Kidney glomerular epithelial cell (primary cell): ENCODE measurements at regions not wholly inside any gene's neighbourhood (a gene's known extent, or its start where the extent isn't known, plus 50 kb on each side); places are given as distances from the start of the nearest gene placed in this dataset.
A peak's percentile ranks its signal among the peaks of the same experiment; 100 is the strongest.
"Not testable (repeated sequence)": the region's sequence is repeated elsewhere in the genome, so short reads cannot be mapped to it uniquely, and the experiment has no call there.

Experiments used
- DNase-seq: peaks from one replicate; lab custom pipeline; 2025; lab: John Stamatoyannopoulos, UW

DNA sequence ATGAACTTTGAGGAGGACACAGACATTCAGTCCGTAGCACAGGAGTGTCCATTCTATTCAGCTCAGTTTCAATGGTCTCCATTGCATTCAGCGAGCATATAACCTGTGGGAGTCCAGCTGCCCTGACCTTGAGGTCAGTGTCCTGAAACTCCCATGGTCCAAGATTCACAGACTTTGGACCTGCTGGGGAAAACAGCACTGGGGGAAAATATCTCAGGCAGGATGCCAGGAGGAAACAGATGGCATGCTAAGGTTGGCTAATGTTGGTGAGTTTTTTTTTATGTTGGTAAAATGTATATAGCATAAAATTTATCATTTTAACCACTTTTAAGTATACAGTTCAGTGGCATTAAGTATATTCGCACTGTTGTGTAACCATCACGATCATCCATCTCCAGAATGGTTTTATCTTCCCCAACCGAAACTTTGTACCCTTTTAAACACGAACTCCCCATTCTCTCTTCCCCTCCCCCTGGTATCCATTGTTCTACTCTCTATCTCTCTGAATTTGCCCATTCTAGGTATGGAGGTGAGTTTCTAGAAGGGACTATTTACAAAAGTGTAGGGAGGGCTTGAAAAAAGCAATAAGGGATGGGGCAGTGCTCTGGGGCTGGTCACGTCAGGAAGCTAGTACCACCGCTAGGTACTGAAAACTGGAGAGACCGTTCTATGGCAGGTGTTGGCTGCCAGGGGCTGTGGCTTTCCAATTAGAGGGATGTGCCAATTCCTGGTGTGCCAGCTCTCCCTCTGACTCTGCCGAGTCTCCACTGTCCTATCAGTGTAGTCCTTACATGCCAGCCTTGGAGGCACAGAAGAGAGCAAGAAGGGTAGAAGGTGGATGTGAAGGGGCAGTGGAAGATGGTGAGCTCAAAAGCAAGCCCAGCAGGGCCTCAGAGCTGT, 85.3 kb downstream of the FOXD2 start:
- no peak for DNase-seq

DNA sequence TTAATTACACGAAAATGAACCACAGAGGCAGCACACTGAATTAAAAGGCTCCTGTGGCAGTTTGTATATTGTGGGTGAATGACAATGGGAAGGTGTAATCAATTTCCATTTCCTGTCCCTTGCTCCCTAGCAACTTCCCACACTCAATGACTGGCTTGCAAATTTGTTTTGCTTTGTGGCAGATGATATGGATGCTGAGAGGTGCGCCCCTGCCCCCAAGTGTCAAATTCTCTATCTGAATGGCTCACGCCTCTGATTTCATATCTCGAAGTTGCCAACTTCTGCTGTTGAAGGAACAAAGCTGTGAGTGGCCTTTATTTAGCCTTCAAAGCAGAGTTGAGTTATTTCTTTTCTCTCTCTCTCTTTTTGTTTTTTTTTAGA, 86.0 kb downstream of the FOXD2 start:
- DNase-seq = no peak

DNA sequence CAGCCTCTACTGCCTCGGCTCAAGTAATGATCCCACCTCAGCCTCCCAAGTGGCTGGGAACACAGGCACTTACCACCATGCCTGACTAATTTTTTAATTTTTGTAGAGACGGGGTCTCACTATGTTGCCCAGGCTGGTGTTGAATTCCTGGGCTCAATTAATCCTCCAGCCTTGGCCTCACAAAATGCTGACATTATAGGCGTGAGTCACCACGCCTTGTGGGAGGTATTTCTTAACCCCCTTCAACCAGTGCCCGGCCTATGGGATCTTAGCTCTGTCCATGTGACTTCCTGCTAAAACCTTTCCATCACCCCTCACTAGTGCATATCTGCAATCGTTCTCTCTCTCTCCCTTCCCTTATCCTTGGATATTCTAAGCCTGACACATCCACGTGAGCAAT, 86.4 kb downstream of the FOXD2 start:
- DNase-seq = no peak

DNA sequence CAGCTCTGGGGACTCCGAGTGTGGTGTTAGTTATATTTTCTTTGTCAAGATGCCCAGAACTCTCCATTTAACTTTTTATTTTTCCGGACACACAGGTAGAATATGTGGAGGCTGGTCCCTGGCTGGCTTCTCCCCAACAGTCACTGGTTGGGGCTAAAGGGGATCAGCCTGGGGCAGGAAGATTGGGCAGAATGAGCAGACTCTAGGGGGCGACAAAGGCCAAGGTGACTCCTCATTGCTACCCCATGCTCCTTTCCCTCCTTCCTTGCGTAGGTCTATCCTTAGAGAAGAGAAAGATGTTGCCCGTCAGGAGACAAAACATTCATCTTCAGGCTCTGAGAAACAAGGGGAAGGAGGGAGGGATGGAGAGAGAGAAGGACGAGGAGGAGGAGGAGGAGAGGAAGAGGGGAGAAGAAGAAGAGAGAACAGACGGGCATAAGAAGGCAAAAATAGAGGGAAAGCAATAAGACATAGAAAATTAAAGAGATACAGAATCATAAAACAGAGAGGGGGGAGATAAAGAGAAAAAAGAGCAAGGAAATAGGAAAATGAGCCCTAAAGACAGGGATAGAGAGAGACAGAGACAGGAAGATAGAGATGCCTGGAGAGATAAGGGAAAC, 89.9 kb downstream of the FOXD2 start:
- no peak for DNase-seq

DNA sequence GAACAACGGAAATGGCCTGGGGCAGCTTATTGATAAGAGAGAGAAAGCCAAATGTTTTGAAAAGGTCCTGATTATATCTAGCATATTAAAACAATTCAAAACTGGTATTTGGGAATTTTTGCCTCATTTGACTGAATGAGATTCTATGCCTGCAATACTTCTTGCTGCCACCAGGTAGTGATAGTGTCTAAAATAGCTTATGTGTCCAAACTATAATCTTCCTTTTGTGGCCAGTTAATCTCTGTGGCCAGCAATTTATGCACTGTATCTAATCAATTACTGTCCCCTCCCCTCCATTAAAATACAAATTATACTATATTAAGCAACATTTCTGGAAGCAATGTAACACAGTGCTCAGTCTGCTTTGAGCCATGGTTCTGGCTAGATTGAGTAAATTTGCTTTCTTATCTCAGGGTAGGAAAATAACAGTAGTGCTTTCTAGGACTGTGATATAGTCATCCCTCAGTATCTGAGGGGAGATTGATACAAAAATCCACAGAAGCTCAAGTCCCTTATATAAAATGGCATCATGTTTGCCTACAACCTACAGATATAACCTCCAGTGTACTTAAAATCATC, 91.8 kb downstream of the FOXD2 start:
- DNase-seq = no peak

DNA sequence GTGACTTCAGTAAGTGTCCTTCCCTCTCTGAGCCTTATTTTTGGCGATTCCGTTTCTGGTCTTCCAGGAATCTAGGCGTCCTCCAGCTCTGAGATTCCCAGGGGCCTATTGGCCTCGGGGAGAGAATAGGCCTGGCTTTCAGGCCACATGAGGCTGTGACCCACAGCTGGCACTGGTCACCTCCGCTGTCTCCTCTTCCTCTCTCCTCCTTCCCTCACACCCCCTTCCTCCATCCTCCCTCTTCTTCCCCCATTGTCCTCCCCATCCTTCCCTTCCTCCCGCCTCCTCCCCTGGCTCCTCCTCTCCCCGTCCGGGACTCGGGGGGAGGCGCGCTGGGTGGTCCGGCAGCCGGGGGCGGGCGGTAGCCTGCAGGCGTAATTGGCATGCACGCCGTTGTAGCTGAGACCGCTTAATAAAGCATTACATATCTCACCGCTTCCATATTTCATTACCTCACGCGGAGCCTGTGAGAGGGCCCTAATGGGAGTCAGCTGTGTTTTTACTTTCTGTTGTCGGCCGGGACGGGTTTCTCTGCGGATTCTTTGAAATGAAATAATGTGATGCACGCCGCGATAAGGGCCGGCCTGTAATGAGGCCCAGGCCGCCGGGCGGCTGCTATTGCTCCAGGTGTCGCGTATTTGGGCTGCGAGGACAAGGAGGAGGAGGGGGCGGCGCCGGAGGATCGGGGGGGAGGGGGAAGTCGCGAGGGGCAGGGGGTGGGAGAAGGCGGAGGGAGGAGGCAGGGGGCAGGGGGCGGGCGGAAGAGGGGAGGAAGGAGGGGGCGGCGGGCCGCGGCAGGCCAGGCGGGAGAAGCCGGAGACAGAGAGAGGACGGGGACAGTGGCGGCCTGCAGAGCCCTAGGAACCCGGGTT, 95.3 kb downstream of the FOXD2 start:
- peak; percentile 10 for DNase-seq

DNA sequence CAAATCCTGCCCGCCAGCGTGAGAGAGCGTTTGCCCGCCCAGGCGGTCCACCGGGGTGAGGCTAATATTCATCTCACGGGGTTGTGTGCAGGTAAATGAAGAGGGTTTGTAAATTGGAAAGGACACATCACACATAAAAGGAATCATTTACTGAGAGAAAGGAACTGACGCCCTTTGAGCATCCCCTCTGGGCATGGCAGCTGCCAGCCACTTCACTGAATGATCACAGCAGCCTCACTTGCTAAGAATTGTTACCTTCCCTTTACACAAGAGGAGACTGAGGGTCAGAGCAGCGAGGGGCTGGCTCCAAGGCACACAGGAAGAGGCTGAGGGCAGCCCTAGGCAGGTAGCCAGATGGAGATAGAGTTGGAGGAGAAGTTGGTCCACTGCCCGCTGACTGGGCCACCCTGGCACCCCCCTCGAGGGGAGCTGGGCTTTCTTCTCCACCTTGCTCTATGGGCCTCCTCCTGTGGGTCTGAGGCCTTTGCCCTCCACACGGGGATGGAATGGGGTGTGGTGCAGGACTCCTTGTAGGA, 96.0 kb downstream of the FOXD2 start:
- no peak for DNase-seq

DNA sequence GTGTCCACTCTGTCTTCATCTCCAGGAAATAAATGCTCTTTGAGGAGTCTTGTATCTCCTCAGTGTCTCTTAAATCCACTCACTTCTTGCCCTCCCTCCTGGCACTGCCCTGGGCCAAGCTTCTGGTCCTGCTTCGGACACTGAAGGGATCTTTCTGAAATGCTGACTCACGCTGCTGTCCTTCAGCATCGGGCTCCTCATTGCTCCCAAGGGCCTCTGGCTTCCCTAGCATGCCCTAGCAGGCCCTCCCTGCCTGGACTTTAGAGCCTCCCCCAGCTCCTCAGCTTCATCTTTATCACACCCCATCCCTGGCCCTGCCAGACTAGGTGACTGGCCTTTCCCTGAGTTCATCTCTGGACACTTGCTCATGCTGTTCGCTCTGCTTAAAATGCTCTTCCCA, 96.6 kb downstream of the FOXD2 start:
- no peak for DNase-seq

DNA sequence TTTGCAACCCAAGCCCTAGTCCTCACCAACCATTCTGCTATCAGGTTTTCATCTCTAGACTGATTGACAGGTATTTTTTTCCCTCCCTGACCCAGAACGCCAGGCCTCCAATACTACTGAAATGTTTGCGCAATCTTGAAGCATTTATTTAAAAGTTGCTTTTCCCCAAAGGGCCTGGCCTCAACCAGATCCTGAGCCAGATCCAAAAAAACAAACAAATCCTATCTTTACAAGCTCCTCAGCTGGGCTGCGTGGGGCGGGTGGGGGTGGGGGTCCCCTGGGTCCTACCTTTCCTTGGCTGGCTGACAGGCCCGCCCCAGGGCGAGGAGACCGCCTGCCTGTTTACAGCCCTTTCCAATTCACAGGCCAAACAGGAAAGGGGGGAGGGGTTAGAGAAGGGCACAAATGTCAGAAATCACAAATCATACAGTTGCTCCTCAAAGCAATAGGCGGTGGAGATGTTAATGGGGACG, 98.8 kb downstream of the FOXD2 start:
- no peak for DNase-seq

DNA sequence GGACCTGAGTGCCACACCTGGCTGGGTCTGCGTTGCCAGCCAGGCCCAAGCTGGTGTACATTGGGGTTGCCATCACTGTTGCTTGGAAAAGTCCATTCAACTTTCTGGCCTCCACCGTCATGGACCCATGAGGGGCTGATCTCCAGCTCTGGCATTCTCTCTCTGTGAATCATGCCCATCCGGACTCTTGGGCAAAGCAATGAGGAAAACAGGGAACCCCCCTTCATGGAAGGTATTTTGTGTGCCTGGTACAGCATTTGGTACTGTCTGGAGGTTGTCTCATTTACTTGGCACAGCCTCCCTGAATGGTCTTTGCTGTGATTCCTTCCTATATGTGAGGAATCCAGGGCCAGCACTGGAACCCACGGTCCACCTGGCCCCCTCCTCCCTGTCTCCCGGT, 99.4 kb downstream of the FOXD2 start:
- DNase-seq = no peak

DNA sequence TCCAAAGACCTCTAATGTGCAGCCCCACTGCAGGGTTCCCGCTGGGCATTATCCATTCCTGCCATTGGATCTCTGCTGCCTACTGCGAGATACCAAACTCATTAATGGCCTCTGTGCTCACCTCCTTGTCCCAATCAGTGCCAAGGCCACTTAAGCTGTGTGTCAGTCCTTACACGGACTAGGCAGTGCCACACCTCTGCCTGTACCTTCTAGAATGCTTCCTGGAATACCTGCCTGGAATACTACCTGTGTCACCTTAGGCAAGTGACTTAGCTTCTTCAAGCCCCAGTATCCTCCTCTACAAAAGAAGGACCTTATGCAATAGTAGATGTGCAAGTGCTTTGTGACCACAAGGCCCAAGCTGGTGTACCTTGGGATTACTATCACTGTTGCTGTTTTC, 100.1 kb downstream of the FOXD2 start:
- no peak for DNase-seq

DNA sequence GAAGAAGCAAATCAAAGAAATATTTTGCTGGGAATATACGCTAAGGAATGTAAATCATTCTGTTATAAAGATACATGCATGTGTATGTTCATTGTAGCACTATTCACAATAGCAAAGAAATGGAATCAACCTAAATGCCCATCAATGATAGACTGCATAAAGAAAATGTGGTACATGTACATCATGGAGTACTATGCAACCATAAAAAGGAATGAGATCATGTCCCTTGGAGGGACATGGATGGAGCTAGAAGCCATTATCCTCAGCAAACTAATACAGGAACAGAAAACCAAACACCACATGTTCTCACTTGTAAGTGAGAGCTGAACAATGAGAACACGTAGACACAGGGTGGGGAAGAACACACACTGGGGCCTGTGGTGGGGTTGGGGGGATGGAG, 100.7 kb downstream of the FOXD2 start:
- DNase-seq = not testable (repeated sequence)

DNA sequence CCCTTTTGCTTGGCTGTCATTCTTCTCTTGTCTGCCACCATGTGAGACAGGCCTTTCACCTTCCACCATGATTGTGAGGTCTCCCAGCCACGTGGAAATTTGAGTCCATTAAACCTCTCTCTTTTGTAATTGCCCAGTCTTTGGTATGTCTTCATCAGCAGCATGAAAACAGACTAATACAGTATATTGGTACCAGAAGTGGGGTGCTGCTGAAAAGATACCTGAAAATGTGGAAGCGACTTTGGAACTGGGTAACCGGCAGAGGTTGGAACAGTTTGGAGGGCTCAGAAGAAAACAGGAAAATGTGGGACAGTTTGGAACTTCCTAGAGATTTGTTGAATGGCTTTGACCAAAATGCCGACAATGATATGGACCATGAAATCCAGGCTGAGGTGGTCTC, 103.9 kb downstream of the FOXD2 start:
- DNase-seq = not testable (repeated sequence)

DNA sequence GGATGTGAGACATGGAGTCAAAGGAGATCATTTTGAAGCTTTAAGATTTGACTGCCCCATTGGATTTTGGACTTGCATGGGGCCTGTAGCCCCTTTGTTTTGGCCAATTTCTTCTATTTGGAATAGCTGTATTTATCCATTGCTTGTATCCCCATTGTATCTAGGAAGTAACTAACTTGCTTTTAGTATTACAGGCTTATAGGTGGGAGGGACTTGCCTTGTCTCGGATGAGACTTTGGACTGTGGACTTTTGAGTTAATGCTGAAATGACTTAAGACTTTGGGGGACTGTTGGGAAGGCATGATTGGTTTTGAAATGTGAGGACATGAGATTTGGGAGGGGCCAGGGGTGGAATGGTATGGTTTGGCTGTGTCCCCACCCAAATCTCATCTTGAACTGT, 105.2 kb downstream of the FOXD2 start:
- not testable (repeated sequence) for DNase-seq

DNA sequence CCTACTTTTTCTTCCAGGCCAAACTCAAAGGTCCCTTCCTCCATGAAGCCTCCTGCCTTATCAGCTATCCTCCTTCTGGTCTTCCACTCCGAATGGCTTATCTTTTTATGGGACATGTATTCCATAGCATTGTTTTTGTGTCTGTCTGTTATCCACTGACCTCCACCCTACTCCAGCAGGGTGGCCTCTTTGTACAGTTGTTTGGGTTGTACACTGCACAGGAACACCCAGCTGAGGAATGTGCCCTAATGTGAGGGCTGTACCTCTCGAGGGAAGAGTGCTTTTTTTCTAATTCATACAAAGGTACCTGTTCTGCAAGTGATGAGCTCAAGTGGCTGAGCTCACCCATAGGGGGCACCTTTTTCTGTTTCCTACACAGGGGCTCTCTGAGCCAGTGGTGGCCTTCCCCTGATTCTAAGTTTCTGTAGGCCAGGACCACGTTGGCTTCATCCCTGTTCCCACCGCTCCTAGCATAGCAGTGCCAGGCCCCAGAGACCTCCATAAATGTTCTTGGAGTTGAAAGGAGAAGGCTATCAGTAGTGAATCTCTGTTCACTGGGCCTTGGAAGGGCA, 108.2 kb downstream of the FOXD2 start:
- DNase-seq = no peak

DNA sequence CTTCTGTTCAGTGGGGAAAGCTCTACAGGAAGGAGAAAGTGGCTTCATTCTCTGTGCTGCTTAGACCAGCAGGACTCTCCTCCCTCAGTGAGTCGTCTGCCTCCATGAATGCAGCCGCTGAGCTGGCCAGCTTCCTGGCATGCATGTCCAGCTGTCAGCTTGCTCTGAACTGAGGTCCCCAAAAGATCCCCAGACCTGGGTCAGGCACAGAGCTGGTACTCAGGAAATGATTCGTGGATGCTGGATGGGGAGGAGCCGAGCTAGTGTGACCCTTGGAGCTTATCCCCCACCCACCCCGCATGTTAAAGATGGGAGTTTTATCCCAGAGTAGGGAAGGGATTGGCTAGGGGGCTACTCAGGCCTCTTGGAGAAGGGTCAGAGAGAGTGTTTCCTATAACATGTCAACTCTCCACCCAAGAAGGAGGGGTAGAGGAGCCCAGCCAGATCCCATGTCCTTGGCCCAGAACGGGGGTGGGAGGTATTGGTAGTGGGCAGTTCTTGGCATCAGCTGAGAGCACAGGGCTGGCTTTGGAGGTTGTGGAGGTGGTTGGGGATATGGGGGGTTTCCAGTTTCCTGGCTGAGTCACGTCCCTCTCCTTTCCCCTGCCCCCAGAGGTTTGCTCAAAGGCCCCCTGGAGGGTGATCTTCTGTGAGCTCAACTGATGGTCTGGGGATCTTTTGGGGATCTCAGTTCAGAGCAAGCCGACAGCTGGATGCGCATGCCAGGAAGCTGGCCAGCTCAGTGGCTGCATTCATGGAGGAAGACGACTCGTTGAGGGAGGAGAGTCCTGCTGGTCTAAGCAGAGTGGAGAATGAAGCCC, 110.1 kb downstream of the FOXD2 start:
- no peak for DNase-seq

DNA sequence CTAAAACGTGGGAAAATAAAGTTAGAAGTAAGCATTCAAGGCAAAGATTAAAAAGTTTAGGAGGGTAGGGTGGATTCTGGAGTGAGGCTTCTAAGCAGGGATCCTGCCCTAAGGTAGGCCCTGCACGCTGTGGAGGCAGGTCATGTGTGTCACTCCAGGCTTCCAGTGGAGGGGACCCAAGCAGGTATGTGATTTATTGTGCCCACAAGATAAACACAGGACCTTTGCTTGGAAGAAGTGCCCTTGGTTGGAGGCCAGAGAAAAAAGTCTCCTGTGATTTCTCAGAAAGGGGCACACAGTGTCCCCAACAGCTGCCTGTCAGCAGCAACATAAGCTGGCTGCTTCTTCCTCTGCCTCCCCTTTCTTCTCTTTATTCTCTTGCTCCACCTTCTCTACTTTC, 110.8 kb downstream of the FOXD2 start:
- no peak for DNase-seq

DNA sequence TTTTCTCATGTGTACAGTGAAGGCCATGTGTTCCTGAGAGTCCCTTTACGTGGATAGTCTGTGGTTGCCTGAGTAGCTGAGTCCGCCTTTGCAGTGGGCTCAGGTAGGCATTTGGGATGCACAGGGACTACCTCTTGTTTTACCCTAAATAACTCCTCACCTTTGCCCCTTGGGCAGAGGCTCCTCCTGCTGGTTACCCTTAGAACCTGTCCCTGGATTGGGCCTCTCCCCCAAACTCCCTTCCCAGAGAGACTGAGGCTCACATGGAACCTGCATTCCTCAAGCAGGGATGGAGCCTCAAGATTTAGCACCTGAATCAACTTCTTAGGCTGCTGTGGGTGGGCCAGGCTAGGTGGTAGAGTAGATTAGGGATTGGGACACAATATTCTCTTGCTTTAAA, 111.7 kb downstream of the FOXD2 start:
- DNase-seq = no peak

DNA sequence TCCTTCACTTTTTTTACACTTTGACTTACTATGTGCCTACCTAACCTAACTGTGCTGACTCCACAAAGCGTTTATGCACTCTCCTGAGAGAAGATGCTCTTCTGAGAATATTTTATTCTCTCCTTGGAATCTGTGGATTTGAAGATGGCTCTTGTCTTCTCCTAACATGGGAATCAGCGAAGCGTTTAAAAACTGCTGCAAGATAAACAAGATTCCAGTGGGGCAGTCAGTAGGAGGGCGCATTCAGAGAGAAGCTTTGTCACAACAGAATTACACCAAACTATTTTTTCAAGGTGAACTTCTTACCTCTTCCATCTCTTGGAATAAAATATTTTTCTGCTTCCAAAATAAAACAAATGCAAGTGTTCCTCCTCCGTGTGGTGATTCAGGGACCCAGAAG, 113.1 kb downstream of the FOXD2 start:
- peak; percentile 45 for DNase-seq

DNA sequence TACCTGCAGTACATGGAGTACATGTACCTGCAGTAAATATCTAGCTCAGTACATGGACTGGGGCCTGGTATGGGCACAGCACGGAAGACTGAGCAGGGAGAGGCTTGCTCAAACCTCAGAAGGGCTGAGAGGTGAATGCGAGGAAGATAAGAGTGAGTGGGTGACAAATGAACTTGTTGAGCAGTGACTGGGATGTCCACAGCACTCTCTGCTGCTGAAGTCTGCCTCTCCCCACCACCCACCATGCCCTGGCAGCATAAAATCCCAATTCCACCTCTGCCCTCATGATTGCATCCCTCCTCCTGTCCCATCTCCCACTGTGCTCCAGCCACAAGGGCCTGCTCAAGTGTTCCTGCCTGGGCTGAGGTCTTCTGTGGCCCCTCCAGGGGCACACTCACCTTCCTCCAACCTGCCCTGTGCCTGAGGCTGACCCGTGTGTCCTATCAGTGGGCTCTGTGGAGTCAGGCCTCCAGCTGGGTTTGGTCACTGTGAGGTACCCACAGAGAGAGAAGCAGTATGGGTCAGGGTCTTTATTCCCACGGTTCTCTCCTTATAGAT, 114.2 kb downstream of the FOXD2 start:
- no peak for DNase-seq
